GM23338 (cell line): ENCODE measurements at regions not wholly inside any gene's neighbourhood (a gene's known extent, or its start where the extent isn't known, plus 50 kb on each side); places are given as distances from the start of the nearest gene placed in this dataset.

Source experiments
- ATAC-seq: fragments of 200-7000 bp; cut with Tn5 transposase; 3 replicates; pipeline ENCODE4 v1.9.1; 2020
- DNase-seq: peaks from one replicate; pipeline ENCODE4 v3.0.0-alpha.2; 2015; ENCODE audit warnings: low spot score
- H2AFZ ChIP-seq: fragments of 200-600 bp; sonication (generic); 2 replicates; pipeline ENCODE4 v1.8.0; 2016; ENCODE audit warnings: antibody characterized with exemption, mild to moderate bottlenecking, moderate library complexity
- H3F3A ChIP-seq: fragments of 200-600 bp; sonication (generic); replicated peaks from 2 replicates; pipeline ENCODE4 v1.8.0; 2017; ENCODE audit warnings: antibody characterized with exemption, mixed run types, low read depth
- H3K27ac ChIP-seq: fragments of 200-600 bp; sonication (generic); 2 replicates; pipeline ENCODE4 v1.6.1; 2016; ENCODE audit warnings: low read depth
- H3K27me3 ChIP-seq: fragments of 200-600 bp; sonication (generic); 2 replicates; pipeline ENCODE4 v1.8.0; 2016; ENCODE audit warnings: mild to moderate bottlenecking, mixed run types, moderate library complexity; ENCODE audit not compliant: insufficient read depth
- H3K36me3 ChIP-seq: fragments of 200-600 bp; sonication (generic); 2 replicates; pipeline ENCODE4 v1.8.0; 2016; ENCODE audit warnings: mild to moderate bottlenecking; ENCODE audit not compliant: insufficient read depth
- H3K4me1 ChIP-seq: fragments of 200-600 bp; sonication (generic); 2 replicates; pipeline ENCODE4 v1.8.0; 2016; ENCODE audit warnings: mild to moderate bottlenecking, moderate library complexity; ENCODE audit not compliant: insufficient read depth
- H3K4me2 ChIP-seq: fragments of 200-600 bp; sonication (generic); 2 replicates; pipeline ENCODE4 v1.7.1; 2017; ENCODE audit warnings: mixed run types
- H3K4me3 ChIP-seq: fragments of 200-600 bp; sonication (generic); 2 replicates; pipeline ENCODE4 v1.6.1; 2016; ENCODE audit warnings: mixed run types
- H3K79me2 ChIP-seq: fragments of 200-600 bp; sonication (generic); replicated peaks from 2 replicates; pipeline ENCODE4 v1.8.0; 2017; ENCODE audit warnings: mild to moderate bottlenecking; ENCODE audit not compliant: insufficient read depth
- H3K9me2 ChIP-seq: fragments of 200-600 bp; sonication (generic); 2 replicates; pipeline ENCODE4 v1.8.0; 2017; ENCODE audit not compliant: insufficient read depth
- H4K20me1 ChIP-seq: fragments of 200-600 bp; sonication (generic); replicated peaks from 2 replicates; pipeline ENCODE4 v1.8.0; 2017; ENCODE audit warnings: mild to moderate bottlenecking; ENCODE audit not compliant: insufficient read depth
- H3K27ac Mint-ChIP-seq: 2 replicates; pipeline ENCODE4 v1.8.0; 2020; ENCODE audit warnings: inconsistent platforms, mild to moderate bottlenecking, moderate library complexity, mixed read lengths
- H3K27me3 Mint-ChIP-seq: 3 replicates; pipeline ENCODE4 v1.8.0; 2022; ENCODE audit warnings: low read depth, mild to moderate bottlenecking, moderate library complexity, mixed read lengths, inconsistent platforms; ENCODE audit not compliant: insufficient read depth, poor library complexity
- H3K36me3 Mint-ChIP-seq: 3 replicates; pipeline ENCODE4 v1.8.0; 2021; ENCODE audit warnings: low read depth, mild to moderate bottlenecking, inconsistent platforms, moderate library complexity, mixed read lengths
- H3K4me1 Mint-ChIP-seq: 3 replicates; pipeline ENCODE4 v1.8.0; 2020; ENCODE audit warnings: mild to moderate bottlenecking, inconsistent platforms, mixed read lengths
- H3K4me3 Mint-ChIP-seq: 3 replicates; pipeline ENCODE4 v1.8.0; 2021; ENCODE audit warnings: moderate library complexity, mild to moderate bottlenecking, inconsistent platforms, mixed read lengths
- H3K9me3 Mint-ChIP-seq: 3 replicates; pipeline ENCODE4 v1.8.0; 2020; ENCODE audit warnings: moderate library complexity, mild to moderate bottlenecking, inconsistent platforms, mixed read lengths
- CREB1 ChIP-seq: fragments of 250-450 bp; sonication (Bioruptor Pico); IDR thresholded peaks from 2 replicates; pipeline ENCODE4 v1.5.0; 2020; ENCODE audit warnings: low read depth, mild to moderate bottlenecking, moderate library complexity
- EZH2 ChIP-seq: fragments of 200-600 bp; sonication (generic); IDR thresholded peaks from one replicate; pipeline ENCODE4 v1.8.0; 2017; ENCODE audit warnings: antibody characterized with exemption, mild to moderate bottlenecking, low read depth; ENCODE audit not compliant: unreplicated experiment
- EZH2phosphoT487 ChIP-seq: fragments of 200-600 bp; sonication (generic); IDR thresholded peaks from one replicate; pipeline ENCODE4 v1.8.1; 2018; ENCODE audit warnings: antibody characterized with exemption; ENCODE audit not compliant: unreplicated experiment
- JUNB ChIP-seq: IDR thresholded peaks from one replicate; pipeline ENCODE4 v1.6.1; 2016; ENCODE audit warnings: antibody characterized with exemption; ENCODE audit not compliant: unreplicated experiment
- NANOG ChIP-seq: IDR thresholded peaks from 2 replicates; pipeline ENCODE4 v1.6.1; 2016; ENCODE audit warnings: antibody characterized with exemption, borderline replicate concordance
- POLR2AphosphoS5 ChIP-seq: IDR thresholded peaks from 2 replicates; pipeline ENCODE4 v1.6.1; 2016; ENCODE audit warnings: antibody characterized with exemption, low read depth
- STAT1 ChIP-seq: IDR thresholded peaks from one replicate; pipeline ENCODE4 v1.6.1; 2016; ENCODE audit warnings: antibody characterized with exemption; ENCODE audit not compliant: unreplicated experiment
- ZNF114 ChIP-seq: fragments of 250-450 bp; sonication (Bioruptor Pico); IDR thresholded peaks from 2 replicates; pipeline ENCODE4 v1.5.0; 2020; ENCODE audit warnings: mild to moderate bottlenecking, moderate library complexity
- ZNF331 ChIP-seq: fragments of 250-450 bp; sonication (Bioruptor Pico); IDR thresholded peaks from 2 replicates; pipeline ENCODE4 v1.5.0; 2020; ENCODE audit warnings: low read depth, mild to moderate bottlenecking, moderate library complexity
- TF ChIP-seq, protein P1 (sequence below): fragments of 250-450 bp; sonication (Bioruptor Pico); IDR thresholded peaks from 2 replicates; pipeline ENCODE4 v1.5.0; 2020; ENCODE audit warnings: mild to moderate bottlenecking, moderate library complexity
- TF ChIP-seq, protein P2 (sequence below), 2 experiments: fragments of 200-600 bp in 1 of 2; sonication (generic) in 1 of 2; conservative IDR thresholded peaks; 2 replicates each; pipeline versions ENCODE4 v1.5.1 to v1.6.1; 2016 to 2017; ENCODE audit warnings: antibody characterized with exemption in 2 of 2, low read depth in 2 of 2, mild to moderate bottlenecking in 2 of 2, moderate library complexity in 1 of 2
- TF ChIP-seq, protein P3 (sequence below): IDR thresholded peaks from 2 replicates; pipeline ENCODE4 v1.6.1; 2016; ENCODE audit warnings: antibody characterized with exemption
- TF ChIP-seq, protein P4 (sequence below): IDR thresholded peaks from one replicate; pipeline ENCODE4 v1.6.1; 2018; ENCODE audit warnings: antibody characterized with exemption; ENCODE audit not compliant: unreplicated experiment

DNA sequence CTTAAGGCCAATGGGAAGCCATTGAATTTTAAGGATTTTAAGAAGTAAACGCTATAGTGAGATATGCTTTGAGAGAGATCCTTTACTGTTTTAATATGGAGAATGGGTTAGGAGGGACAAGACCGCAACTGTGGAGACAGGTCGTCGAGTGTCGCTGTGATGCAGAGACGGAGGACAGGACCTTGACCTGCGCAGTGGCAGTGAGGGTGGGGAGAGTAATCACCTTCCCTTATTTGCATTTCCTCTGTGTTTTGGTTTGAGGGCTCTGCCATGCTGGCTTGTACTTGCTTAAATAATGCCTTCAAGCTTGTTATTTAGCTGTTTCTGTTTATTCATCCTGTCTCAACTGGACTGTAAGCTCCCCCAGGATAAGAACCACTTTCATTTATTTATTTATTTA lies 345.0 kb downstream of the FBXW7 start (continued):
- TF ChIP-seq NANOG, result no peak

DNA sequence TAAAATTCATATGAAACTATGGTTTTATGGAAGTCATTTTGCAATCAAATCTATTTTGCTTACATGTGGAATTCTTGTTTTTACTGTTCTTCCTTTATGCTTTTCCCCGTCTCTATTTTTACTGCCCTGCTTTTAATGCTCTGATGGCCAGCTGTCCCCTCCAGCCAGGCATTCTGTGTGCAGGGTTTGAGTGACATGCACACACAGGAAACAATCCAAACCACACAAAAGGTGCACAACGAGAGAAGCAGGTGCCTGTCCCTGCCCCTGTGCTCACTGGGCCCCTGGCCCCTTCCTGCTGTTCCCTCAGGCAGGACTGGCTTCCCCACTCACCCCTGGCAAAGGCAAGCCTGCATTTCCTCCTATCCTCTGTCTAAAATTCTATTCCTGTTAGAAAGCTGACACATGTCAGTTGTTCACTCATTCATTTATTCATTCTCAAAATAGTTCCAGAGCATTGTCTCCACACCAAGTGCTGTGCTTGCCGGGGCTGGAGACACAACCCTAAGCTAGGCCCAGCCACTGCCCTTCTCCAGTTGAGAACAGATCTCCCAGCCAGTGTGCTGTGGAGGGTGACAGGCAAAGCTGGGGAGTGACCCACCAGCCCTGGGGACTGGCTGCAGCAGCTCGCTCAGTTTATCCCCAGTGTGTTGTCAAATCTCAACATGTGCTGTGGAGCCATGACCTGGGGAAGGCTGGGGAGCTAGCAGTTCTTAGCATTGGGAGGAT lies 346.3 kb downstream of the FBXW7 start:
- ATAC-seq (no peak), DNase-seq (no peak)
- H3K9me3 Mint-ChIP-seq, result no peaks in the 10 kb centered on the region
- TF ChIP-seq ZNF331 (CRISPR knock-in tag) (no peak), CREB1 (CRISPR knock-in tag) (no peak), ZNF114 (CRISPR knock-in tag) (no peak), STAT1 (no peak), POLR2AphosphoS5 (no peak), NANOG (no peak), EZH2phosphoT487 (no peak), JUNB (no peak), EZH2 (no peak)
- TF ChIP-seq, protein P1, sequence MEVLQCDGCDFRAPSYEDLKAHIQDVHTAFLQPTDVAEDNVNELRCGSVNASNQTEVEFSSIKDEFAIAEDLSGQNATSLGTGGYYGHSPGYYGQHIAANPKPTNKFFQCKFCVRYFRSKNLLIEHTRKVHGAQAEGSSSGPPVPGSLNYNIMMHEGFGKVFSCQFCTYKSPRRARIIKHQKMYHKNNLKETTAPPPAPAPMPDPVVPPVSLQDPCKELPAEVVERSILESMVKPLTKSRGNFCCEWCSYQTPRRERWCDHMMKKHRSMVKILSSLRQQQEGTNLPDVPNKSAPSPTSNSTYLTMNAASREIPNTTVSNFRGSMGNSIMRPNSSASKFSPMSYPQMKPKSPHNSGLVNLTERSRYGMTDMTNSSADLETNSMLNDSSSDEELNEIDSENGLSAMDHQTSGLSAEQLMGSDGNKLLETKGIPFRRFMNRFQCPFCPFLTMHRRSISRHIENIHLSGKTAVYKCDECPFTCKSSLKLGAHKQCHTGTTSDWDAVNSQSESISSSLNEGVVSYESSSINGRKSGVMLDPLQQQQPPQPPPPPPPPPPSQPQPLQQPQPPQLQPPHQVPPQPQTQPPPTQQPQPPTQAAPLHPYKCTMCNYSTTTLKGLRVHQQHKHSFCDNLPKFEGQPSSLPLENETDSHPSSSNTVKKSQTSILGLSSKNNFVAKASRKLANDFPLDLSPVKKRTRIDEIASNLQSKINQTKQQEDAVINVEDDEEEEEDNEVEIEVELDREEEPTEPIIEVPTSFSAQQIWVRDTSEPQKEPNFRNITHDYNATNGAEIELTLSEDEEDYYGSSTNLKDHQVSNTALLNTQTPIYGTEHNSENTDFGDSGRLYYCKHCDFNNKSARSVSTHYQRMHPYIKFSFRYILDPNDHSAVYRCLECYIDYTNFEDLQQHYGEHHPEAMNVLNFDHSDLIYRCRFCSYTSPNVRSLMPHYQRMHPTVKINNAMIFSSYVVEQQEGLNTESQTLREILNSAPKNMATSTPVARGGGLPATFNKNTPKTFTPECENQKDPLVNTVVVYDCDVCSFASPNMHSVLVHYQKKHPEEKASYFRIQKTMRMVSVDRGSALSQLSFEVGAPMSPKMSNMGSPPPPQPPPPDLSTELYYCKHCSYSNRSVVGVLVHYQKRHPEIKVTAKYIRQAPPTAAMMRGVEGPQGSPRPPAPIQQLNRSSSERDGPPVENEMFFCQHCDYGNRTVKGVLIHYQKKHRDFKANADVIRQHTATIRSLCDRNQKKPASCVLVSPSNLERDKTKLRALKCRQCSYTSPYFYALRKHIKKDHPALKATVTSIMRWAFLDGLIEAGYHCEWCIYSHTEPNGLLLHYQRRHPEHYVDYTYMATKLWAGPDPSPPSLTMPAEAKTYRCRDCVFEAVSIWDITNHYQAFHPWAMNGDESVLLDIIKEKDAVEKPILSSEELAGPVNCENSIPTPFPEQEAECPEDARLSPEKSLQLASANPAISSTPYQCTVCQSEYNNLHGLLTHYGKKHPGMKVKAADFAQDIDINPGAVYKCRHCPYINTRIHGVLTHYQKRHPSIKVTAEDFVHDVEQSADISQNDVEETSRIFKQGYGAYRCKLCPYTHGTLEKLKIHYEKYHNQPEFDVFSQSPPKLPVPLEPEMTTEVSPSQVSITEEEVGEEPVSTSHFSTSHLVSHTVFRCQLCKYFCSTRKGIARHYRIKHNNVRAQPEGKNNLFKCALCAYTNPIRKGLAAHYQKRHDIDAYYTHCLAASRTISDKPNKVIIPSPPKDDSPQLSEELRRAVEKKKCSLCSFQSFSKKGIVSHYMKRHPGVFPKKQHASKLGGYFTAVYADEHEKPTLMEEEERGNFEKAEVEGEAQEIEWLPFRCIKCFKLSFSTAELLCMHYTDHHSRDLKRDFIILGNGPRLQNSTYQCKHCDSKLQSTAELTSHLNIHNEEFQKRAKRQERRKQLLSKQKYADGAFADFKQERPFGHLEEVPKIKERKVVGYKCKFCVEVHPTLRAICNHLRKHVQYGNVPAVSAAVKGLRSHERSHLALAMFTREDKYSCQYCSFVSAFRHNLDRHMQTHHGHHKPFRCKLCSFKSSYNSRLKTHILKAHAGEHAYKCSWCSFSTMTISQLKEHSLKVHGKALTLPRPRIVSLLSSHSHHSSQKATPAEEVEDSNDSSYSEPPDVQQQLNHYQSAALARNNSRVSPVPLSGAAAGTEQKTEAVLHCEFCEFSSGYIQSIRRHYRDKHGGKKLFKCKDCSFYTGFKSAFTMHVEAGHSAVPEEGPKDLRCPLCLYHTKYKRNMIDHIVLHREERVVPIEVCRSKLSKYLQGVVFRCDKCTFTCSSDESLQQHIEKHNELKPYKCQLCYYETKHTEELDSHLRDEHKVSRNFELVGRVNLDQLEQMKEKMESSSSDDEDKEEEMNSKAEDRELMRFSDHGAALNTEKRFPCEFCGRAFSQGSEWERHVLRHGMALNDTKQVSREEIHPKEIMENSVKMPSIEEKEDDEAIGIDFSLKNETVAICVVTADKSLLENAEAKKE (CRISPR knock-in tag), result no peak
- TF ChIP-seq, protein P2, sequence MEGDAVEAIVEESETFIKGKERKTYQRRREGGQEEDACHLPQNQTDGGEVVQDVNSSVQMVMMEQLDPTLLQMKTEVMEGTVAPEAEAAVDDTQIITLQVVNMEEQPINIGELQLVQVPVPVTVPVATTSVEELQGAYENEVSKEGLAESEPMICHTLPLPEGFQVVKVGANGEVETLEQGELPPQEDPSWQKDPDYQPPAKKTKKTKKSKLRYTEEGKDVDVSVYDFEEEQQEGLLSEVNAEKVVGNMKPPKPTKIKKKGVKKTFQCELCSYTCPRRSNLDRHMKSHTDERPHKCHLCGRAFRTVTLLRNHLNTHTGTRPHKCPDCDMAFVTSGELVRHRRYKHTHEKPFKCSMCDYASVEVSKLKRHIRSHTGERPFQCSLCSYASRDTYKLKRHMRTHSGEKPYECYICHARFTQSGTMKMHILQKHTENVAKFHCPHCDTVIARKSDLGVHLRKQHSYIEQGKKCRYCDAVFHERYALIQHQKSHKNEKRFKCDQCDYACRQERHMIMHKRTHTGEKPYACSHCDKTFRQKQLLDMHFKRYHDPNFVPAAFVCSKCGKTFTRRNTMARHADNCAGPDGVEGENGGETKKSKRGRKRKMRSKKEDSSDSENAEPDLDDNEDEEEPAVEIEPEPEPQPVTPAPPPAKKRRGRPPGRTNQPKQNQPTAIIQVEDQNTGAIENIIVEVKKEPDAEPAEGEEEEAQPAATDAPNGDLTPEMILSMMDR (conservative IDR thresholded peaks at IDR 0.05; ENCODE audit: low read depth in 2 of 2), result no peak
- TF ChIP-seq, protein P3, sequence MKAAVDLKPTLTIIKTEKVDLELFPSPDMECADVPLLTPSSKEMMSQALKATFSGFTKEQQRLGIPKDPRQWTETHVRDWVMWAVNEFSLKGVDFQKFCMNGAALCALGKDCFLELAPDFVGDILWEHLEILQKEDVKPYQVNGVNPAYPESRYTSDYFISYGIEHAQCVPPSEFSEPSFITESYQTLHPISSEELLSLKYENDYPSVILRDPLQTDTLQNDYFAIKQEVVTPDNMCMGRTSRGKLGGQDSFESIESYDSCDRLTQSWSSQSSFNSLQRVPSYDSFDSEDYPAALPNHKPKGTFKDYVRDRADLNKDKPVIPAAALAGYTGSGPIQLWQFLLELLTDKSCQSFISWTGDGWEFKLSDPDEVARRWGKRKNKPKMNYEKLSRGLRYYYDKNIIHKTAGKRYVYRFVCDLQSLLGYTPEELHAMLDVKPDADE, result no peak
- TF ChIP-seq, protein P4, sequence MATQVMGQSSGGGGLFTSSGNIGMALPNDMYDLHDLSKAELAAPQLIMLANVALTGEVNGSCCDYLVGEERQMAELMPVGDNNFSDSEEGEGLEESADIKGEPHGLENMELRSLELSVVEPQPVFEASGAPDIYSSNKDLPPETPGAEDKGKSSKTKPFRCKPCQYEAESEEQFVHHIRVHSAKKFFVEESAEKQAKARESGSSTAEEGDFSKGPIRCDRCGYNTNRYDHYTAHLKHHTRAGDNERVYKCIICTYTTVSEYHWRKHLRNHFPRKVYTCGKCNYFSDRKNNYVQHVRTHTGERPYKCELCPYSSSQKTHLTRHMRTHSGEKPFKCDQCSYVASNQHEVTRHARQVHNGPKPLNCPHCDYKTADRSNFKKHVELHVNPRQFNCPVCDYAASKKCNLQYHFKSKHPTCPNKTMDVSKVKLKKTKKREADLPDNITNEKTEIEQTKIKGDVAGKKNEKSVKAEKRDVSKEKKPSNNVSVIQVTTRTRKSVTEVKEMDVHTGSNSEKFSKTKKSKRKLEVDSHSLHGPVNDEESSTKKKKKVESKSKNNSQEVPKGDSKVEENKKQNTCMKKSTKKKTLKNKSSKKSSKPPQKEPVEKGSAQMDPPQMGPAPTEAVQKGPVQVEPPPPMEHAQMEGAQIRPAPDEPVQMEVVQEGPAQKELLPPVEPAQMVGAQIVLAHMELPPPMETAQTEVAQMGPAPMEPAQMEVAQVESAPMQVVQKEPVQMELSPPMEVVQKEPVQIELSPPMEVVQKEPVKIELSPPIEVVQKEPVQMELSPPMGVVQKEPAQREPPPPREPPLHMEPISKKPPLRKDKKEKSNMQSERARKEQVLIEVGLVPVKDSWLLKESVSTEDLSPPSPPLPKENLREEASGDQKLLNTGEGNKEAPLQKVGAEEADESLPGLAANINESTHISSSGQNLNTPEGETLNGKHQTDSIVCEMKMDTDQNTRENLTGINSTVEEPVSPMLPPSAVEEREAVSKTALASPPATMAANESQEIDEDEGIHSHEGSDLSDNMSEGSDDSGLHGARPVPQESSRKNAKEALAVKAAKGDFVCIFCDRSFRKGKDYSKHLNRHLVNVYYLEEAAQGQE, result no peak
- Histone ChIP-seq H2AFZ (no peak overlapping the region), H3K4me2 (no peak overlapping the region), H4K20me1 (no peaks in the 10 kb centered on the region), H3K27me3 (no peaks in the 10 kb centered on the region), H3K79me2 (no peaks in the 10 kb centered on the region), H3K4me1 (no peaks in the 10 kb centered on the region), H3F3A (no peaks in the 10 kb centered on the region), H3K27ac (no peak overlapping the region), H3K9me2 (0 out of 2 replicates have a peak, but pooled peaks cover 9% of the 10 kb centered on the region), H3K4me3 (no peak overlapping the region), H3K36me3 (no peaks in the 10 kb centered on the region)
- H3K27me3 Mint-ChIP-seq, result peaks cover 4% of the 10 kb centered on the region
- H3K36me3 Mint-ChIP-seq, result no peaks in the 10 kb centered on the region
- H3K27ac Mint-ChIP-seq, result no peak overlapping the region
- H3K4me3 Mint-ChIP-seq, result no peak overlapping the region
- no peaks in the 10 kb centered on the region for H3K4me1 Mint-ChIP-seq
